Peyer's patch (tissue), 4 donors: ENCODE measurements at regions not wholly inside any gene's neighbourhood (a gene's known extent, or its start where the extent isn't known, plus 50 kb on each side); places are given as distances from the start of the nearest gene placed in this dataset.

Source experiments
- CTCF ChIP-seq, 6 experiments: fragments of 450-650 bp in 4 of 6; fragments of 200-600 bp in 2 of 6; sonication (generic) in 1 of 6; IDR thresholded peaks; one replicate each; pipeline ENCODE4 v1.5.1; 2017 to 2019; ENCODE audit warnings: antibody characterized with exemption in 6 of 6, mild to moderate bottlenecking in 3 of 6, moderate library complexity in 1 of 6
- POLR2A ChIP-seq, 2 donors: fragments of 450-650 bp; IDR thresholded peaks; one replicate each; pipeline ENCODE4 v1.5.1; 2017; ENCODE audit warnings: antibody characterized with exemption in 2 of 2, mild to moderate bottlenecking in 2 of 2, moderate library complexity in 2 of 2

GRCh38 chr14:30180219-30180618, 252.6 kb upstream of the PRKD1 start:
- TF ChIP-seq POLR2A (IDR thresholded peaks at IDR 0.05) (no peak), CTCF (IDR thresholded peaks at IDR 0.05) (no peak)
